Bone marrow (tissue), 2 donors: ENCODE measurements at regions not wholly inside any gene's neighbourhood (a gene's known extent, or its start where the extent isn't known, plus 50 kb on each side); places are given as distances from the start of the nearest gene placed in this dataset.
"Not testable (repeated sequence)": the region's sequence is repeated elsewhere in the genome, so short reads cannot be mapped to it uniquely, and the experiment has no call there.

Experiments
- DNase-seq, 2 donors: peaks; one replicate each; lab custom pipeline; 2025; lab: John Stamatoyannopoulos, UW

DNA sequence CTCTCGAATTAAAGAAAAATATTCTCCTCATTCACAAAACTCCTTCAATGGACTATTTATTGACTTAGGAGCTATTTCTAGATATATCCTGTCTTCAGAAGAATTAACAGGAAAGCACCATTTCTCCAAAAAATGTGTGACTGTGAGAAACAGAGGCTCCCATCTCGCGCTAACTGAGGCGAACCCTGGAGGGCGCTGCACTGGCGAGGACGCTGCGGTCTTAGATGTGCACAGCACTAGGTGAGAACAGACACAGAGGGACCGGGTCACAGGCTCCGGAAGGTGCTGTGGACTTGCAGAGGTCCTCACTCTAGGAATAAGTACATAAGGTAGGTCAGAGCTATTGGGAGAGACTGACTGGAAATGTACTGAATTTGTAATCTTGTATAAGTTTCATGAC, 229.7 kb upstream of the SLC35G4 start:
- DNase-seq = no peak

DNA sequence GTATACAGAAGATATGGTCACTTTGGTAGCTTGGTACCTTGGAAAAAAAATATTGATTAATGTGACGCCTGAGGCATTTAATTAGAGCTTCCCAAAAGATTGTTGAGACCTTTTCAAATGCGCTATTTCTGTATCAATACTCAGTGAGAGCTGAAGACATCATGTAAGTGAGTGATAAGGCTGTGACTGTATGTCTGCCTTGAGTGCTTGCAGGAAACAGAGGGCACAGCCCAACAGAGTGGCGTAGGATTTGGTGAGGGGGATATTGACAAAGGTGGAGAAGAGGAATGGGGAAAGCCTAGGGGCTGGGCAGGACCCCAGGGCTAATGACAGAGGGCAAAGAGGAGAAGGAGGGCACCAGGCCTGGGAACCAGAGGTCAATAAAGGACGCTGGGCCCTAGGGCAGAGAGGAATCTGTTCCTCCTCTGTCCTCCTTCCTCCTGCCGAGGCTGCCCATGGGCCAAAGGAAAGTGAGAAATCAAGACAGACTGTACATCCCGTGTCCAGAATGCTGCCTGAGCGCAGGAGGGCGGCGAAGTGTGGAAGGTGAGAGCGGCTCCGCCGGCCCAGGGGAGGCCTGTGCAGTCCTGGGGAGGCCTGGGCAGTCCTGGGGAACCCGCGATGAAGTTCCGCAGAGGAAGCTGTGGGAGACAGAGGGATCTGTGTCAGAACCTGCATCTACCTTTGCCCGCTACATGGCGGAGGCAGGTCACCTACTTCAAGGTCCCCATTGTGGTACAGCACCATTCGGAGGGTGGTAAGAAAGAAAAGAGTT, 228.6 kb upstream of the PIEZO2 start:
- DNase-seq = no peak

DNA sequence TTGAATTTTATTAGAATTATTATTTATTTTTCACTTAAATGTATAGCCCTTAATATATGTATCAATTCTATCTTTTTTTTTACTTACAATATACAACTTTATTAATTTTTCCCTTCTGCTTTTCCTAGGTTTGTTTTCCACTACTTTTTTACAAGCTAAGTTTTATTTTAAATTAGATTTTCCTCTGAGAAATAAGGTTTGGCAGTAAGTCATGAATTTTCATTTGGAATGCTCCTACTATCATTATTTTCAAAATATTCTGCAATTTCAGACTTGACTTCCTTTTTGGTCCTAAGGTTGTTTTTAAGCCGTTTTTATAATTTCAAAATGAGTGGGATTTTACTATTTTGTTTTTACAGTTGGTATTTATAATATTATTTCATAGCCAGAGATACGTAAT, 222.8 kb upstream of the PIEZO2 start:
- no peak for DNase-seq

DNA sequence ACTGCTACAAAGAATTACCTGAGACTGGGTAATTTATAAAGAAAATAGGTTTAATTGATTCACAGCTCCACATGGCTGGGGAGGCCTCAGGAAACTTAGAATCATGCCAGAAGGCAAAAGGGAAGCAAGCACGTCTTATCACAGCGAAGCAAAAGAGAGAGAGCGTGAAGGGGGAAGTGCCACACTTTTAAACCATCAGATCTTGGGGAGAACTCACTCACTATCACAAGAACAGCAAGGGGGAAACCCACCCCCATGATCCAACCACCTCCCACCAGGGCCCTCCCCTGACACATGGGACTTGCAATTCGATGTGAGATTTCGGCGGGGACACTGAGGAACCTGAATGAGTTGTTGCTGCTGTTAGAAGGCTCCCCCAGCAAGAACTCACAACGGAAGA, 220.2 kb upstream of the PIEZO2 start:
- no peak for DNase-seq

DNA sequence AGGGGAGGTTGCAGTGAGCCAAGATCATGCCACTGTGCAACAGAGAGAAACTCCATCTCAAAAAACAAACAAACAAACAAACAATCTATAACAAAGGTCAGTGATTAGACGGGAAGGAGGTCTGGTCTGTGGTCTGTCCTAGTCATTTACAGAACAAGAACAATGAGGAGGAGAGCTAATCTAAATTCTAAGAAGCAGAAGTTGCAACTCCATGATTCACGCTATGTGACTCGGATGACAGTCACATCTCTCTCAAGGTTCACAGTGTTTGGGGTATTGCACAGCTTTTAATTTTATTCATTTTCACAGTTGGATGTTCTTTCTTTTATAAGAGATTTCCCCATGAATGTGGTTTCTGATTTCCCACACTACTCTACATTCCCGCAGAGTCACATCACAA, 218.7 kb upstream of the PIEZO2 start:
- no peak for DNase-seq

DNA sequence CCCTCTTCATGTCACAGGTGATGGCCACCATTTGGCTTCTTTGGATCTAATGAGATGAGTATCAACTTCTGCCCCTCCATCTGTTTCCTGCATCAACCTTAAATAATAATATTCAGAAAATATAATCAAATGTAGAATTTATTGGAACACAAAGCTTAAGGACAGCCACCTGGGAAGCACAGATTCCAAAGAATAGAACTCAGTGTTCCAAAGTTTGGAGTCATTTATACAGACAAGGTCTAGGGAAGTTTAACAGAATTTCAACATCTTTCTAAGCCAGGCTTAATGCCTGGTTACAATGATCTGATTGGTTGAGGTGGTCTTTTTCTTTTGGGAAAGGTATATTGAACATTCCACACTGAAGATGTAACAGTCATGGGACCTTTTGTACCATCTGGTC, 218.0 kb upstream of the PIEZO2 start:
- DNase-seq = no peak

DNA sequence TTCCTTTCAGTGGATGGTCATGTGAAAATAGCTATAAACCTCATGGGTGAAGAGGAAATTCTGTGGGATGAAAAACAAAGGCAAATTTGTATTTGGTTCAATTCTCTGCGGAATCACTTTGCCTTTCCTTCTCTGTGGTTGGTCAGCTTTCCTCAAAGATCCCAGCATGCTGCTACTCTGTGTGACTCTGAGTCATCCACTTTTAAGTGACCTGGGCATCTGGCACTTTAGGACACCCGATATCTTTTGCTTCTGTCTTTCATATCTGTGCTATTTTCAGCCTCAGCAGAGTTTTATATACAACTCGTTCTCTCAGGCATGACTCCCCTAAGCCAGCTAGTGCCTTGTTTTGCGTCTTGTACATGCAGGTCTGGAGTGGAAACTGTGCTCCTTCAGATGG, 217.0 kb upstream of the PIEZO2 start:
- DNase-seq = no peak

DNA sequence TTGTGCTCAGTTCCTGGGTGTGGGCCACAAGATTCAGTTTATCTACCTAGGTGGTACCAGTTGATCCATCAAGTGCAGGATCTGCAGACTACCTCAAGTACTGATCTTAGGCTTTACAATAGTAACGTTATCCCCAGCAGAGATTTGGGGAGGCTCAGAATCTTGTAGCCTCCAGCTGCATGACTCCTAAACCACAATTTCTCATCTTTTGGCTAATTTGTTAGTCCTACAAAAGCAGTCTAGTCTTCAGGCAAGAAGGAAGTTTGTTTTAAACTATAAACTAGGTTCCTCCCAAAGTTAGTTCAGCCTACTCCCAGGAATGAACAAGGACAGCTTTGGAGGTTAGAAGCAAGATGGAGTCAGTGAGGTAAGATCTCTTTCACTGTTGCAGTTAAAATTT, 213.5 kb upstream of the PIEZO2 start:
- DNase-seq = no peak

DNA sequence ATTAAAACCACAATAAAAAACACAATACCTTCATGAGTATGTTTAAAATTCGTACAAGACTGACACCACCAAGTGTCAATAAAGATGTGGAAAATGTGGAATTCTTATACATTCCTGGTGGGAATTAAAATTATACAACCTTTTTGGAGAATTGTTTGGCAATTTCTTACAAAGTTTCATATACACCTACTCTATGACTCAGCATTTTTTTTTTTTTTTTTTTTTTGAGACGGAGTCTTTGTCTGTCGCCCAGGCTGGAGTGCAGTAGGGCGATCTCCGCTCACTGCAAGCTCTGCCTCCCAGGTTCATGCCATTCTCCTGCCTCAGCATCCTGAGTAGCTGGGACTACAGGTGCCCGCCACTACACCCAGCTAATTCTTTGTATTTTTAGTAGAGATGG, 212.5 kb upstream of the PIEZO2 start:
- not testable (repeated sequence) for DNase-seq

DNA sequence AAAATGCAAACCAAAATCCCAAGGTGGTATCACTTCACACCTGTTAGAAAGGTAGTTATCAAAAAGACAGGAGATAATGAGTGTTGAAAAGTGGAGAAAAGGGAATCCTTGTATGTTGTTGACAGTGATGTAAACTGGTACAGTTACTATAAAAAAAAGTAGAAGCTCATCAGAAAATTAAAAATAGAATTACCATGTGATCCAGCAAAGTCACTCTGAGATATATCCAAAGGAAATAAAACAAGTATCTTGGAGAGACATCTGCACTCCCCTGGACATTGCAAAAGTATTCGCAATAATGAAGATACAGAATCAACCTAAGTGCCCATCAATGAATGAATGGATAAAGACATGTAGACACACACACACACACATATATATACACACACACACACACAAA, 208.3 kb upstream of the PIEZO2 start:
- DNase-seq = no peak

DNA sequence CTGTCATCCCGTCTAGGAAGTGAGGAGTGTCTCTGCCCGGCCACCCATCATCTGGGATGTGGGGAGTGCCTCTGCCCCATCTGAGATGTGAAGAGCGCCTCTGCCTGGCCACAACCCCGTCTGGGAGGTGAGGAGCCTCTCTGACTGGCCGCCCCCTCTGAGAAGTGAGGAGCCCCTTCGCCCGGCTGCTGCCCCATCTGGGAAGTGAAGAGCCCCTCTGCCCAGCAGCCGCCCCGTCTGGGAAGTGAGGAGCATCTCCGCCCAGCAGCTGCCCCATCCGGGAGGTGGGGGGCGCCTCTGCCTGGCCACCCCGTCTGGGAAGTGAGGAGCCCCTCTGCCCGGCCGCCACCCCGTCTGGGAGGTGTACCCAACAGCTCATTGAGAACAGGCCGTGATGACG, 195.2 kb upstream of the PIEZO2 start:
- DNase-seq = not testable (repeated sequence)

DNA sequence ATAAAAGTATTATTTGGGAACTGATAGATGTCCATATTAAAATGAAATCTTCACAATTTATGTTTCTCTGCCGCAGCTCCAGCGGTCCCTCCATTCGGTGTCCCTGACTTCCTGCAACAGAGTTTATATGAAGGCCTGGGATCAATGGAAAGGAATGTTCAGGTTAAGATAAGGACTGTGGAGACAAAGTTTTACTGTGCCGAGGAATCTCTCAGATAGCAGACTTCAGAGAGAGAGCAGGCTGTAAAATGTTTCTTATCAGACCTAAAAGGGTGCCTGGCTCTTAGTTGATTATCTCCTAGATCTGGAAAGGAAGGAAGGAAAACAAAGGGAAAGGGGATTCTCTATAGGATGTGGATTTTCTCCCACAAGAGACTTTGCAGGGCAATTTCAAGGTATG, 193.7 kb upstream of the PIEZO2 start:
- no peak for DNase-seq

DNA sequence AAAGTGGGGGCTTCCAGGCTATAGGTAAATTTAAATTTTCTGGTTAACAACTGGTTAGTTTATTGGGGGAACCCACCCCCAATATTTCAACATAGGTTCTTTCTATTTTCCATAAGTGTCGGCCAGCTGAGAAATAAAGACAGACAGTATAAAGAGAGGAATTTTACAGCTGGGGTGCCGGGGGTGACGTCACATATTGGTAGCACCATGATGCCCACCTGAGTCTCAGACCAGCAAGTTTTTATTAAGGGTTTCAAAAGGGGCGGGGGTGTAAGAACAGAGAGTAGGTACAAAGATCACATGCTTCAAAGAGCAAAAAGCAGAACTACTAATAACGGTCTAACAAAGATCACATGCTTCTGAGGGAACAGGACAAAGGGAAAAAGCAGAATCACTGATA, 192.7 kb upstream of the PIEZO2 start:
- DNase-seq = not testable (repeated sequence)

DNA sequence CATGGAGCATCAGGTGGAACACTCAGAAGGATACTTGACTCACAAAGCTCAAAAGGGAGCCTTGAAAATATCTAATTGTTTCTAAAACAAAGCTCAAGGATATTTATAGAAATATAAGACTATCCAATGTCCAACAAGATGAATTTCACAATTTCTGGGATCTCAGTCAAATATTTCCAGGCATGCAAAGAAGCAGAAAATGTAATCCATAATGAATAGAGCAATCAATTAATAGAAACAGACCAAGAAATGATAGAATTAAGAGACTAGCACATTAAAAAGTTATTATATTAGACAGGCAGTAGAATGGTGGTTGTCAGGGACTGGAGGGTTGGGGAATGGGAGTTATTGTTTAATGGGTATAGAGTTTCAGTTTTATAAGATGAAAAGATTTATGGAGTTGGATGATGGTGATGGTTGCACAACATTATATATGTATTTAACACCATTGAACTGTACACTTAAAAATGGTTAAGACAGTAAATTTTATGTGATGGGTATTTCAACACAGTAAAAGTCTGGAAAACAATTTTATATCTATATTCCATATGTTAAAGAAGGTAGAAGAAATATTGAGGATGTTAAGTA, 189.9 kb upstream of the PIEZO2 start:
- no peak for DNase-seq

DNA sequence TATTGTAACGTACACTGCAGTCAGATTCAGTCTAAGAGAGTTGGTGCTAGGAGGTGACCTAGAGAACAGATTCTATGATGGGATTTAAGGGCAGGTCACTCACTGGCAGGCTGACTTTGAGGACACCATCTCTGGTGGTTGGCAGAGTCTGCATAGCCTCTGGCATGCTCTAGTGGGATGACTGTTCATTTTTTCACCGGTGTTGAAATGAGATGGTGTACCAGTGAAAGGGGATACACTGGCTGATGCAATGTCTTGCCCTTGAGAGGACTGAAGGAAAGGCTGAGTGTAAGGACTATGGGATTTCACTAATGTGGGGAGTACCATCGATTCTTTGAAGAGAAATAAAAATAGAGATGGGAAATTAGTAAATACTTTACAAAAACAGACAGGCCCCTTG, 186.9 kb upstream of the PIEZO2 start:
- DNase-seq = no peak

DNA sequence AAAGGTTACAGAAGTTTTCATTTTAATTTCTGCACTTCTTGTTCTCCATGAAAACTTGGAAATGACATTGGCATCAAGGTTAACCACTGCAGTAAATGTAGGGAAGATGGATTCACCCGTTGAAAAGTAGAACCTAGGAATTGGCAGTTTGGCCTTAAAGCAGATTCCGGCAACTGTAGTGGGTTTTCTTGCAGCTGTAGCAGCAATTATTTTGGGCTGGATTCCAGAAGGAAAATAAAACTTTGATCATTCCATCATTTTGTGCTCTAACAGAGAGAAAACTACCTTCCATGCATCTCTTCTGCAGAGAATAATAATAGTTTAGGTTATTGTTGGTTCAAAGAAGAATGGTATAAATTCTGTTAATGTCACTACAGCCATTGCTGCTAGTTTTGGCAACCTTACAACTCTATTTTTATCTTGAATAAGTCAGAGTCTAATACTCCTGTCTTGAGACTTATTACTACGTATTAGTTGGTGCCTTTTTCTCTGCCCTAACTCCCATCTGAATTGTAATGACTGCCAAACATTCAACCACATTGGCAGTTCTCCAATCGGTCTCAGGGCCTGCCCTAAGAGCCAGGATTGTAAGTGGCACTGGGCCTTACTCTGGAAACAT, 178.1 kb upstream of the PIEZO2 start:
- no peak for DNase-seq

DNA sequence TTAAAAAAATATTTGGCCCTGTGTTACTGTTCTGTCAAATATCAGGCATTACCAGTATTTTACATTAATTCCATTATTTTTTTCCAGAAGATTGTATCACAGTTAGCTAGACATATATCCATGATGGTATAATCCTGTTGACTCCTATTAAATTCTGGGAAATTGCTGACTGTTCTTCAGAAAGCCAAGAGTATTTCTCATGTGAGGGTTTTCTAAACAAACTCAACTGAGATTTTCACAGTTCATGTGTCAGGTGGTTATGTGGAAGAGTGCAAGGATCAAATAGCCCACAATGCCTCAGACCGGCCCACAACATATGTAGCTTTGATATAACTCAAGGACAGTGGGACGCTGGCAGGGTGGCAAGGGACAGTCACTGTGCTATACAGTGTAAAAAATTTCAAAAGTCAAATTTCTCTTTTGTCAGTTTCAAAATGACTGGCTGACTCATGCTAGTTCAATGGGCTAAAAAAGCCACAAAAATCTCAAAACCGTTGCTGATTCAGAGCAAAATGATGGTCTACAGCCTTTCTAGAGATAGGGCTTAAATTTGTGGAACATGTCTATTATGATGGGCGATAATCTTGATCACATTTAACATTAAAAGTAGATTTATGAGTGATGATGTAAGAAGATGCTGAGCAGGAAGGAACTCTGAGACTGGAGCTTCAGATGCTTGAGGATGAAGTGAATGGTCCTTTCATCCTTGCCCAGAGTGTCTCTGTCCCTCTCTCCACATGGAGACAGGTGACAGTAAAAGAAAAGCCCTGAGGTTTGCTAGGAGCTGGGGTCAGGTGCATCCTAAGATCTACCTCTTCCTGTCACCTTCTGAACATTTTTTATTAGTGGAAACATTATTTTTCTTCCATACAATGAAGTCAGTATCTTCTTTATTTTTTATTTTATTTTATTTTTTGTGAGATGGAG, 175.8 kb upstream of the PIEZO2 start:
- no peak for DNase-seq

DNA sequence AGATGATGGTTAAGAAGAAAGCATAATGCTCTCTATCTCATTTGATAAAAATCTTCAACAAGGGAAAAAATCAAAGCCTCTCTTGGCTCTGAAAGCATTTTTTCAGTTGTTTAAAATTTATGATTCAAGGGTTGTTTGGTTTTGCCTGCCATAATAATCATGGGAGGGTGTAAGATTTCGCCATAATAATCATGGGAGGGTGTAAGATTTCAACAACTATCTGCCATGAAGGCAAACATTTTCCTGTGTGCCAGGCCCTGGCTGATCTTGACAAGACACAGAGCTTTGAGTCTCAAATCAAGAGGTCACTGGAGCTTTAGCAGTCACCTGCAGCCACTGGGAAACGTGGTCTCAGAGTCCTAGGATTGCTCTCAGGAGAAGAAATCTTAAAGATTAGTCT, 175.1 kb upstream of the PIEZO2 start:
- no peak for DNase-seq

DNA sequence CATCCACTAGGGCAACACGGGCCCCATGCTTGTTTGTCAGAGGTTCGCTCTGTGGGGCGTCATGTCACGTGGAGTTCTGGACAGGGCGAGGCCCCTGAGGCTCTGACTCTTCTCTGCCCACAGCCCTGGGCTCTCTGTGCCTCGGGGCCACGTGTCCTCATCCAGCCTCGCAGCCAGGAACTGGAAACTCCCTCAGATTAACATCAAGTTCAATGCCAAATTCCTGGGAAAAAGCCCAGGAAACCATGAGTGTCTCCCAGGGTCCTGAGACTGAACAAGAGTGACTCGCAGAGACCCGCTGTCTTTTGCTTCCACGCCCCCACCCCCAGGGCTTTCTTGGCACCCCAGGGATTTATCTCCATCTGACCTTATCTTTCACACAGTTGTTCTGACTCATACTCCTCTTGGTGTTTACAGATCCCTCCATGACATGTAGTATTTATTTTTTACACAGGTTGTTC, 174.0 kb upstream of the PIEZO2 start:
- no peak for DNase-seq

DNA sequence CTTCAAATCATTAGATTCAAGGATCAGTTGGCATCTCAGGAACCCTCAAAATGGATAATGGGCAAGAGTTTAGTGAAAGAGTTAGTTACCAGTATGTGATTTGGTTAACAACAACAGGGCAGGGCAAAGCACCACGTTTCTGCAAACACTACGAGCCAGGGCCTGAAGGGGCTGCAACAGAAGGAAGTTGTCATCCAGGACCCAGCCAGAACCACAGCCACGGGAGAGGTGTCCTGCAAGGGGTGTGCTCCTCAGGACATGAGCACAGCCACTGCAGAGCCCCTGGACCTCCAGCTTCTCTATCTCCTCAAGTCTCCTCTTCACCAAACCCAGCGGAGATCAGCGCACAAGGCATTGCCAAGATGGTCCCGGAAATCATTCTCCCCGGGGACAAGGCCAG, 173.3 kb upstream of the PIEZO2 start:
- DNase-seq = no peak

DNA sequence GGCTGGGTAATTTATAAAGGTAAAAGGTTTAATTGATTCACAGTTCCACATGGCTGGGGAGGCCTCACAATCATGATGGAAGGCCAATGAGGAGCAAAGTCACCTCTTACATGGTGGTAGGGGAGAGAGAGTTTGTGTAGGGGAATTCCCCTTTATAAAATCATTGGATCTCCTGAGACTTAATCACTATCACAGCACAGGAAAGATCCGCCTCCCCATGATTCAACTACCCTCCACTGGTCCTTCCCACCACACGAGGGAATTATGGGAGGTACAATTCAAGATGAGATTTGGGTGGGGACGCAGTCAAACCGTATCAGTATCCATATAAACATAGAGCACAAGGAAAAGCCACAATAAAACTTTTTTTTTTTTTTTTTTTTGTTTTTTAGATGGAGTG, 172.6 kb upstream of the PIEZO2 start:
- no peak for DNase-seq

DNA sequence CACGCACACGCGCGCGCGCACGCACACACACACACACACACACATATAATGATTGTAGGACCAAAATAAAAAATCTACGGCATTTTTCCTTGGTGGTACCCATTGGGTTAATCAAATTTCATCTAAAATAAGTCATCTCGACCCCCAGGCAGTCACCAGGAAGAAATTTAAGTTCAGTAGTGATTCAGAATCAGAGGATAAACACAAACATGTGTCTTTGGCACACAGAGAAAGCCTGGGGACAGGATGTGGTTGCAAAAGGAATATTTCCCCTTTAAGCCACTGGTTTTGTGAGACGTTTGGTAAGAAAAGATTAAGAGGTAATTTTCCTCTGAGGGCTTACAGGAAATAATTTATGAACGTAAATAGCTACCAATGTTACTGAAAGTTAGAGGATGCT, 171.6 kb upstream of the PIEZO2 start:
- no peak for DNase-seq
